GM12878 (cell line): ENCODE measurements at regions not wholly inside any gene's neighbourhood (a gene's known extent, or its start where the extent isn't known, plus 50 kb on each side); places are given as distances from the start of the nearest gene placed in this dataset.

ENCODE experiments used
- ATAC-seq: fragments of 200-7000 bp; cut with Tn5 transposase; 3 replicates; pipeline ENCODE4 v1.9.1; 2020; ENCODE audit warnings: mild to moderate bottlenecking, moderate library complexity
- BruUV-seq: library from RNA; stranded (reverse); fragments of 400-500 nt; replicated peaks from 2 replicates; lab custom pipeline; 2021; lab: Mats Ljungman, UMichigan
- CTCF ChIA-PET: fragments of 300-600 bp; sonication (Branson Sonifier 250); formaldehyde crosslinking; extraction: SDS; loops from one replicate; lab custom pipeline; 2021; ENCODE audit warnings: inconsistent platforms; lab: Yijun Ruan, JAX
- POLR2A ChIA-PET: fragments of 350-600 bp; formaldehyde crosslinking; extraction: SDS; loops from one replicate; lab custom pipeline; 2021; ENCODE audit warnings: inconsistent platforms; lab: Charles Lee
- RAD21 ChIA-PET: fragments of 300-600 bp; sonication (Branson Sonifier 250); formaldehyde crosslinking; loops from one replicate; lab custom pipeline; 2023; ENCODE audit warnings: antibody characterized with exemption; ENCODE audit not compliant: unreplicated experiment; lab: Charles Lee
- SMC1A ChIA-PET: fragments of 300-600 bp; sonication (Branson Sonifier 250); formaldehyde crosslinking; loops from one replicate; lab custom pipeline; 2023; ENCODE audit not compliant: unreplicated experiment, uncharacterized antibody; lab: Charles Lee
- DNase-seq: peaks from one replicate; pipeline ENCODE4 v3.0.0-alpha.2; 2011; ENCODE audit warnings: low read depth, low spot score
- FAIRE-seq: peaks from 3 replicates; lab custom pipeline; 2011; peaks lifted over from hg19 to GRCh38; lab: Jason Lieb, UNC
- H2AFZ ChIP-seq: 2 replicates; pipeline ENCODE4 v1.6.0; 2011; ENCODE audit warnings: low read depth, low read length, control low read depth; ENCODE audit not compliant: control insufficient read depth
- H3K27ac ChIP-seq: 2 replicates; pipeline ENCODE4 v1.5.1; 2011; ENCODE audit warnings: control low read depth; ENCODE audit not compliant: control insufficient read depth, insufficient read depth
- H3K27me3 ChIP-seq, 2 experiments: replicated peaks in 1 of 2; 2 replicates each; pipeline versions ENCODE4 v1.6.0 to v1.6.1; 2011; ENCODE audit warnings: low read length in 1 of 2; ENCODE audit not compliant: control insufficient read depth in 2 of 2, insufficient read depth in 2 of 2
- H3K36me3 ChIP-seq, 2 experiments: 2 replicates each; pipeline ENCODE4 v1.5.1; 2011; ENCODE audit warnings: low read length in 1 of 2; ENCODE audit not compliant: control insufficient read depth in 2 of 2, insufficient read depth in 2 of 2
- H3K4me1 ChIP-seq: 2 replicates; pipeline ENCODE4 v1.6.1; 2011; ENCODE audit warnings: mild to moderate bottlenecking, low read length, moderate library complexity, mixed read lengths; ENCODE audit not compliant: control insufficient read depth, insufficient read depth
- H3K4me2 ChIP-seq: 2 replicates; pipeline ENCODE4 v1.6.0; 2011; ENCODE audit warnings: control low read depth; ENCODE audit not compliant: control insufficient read depth, insufficient read depth
- H3K4me3 ChIP-seq: fragments of 200-600 bp; sonication (generic); 2 replicates; pipeline ENCODE4 v1.5.1; 2016
- H3K79me2 ChIP-seq: 2 replicates; pipeline ENCODE4 v1.6.0; 2011; ENCODE audit warnings: low read length; ENCODE audit not compliant: control insufficient read depth, insufficient read depth
- H3K9ac ChIP-seq: 2 replicates; pipeline ENCODE4 v1.8.0; 2011; ENCODE audit warnings: low read length, control low read depth, mixed read lengths; ENCODE audit not compliant: control insufficient read depth, insufficient read depth
- H3K9me3 ChIP-seq: replicated peaks from 3 replicates; pipeline ENCODE4 v1.5.1; 2011; ENCODE audit warnings: mild to moderate bottlenecking, low read length; ENCODE audit not compliant: control insufficient read depth, insufficient read depth
- H4K20me1 ChIP-seq: 2 replicates; pipeline ENCODE4 v1.6.0; 2011; ENCODE audit not compliant: control insufficient read depth, insufficient read depth
- ASH2L ChIP-seq: fragments of 300-600, 200-600 bp; sonication (generic); IDR thresholded peaks from 2 replicates; pipeline ENCODE4 v1.6.1; 2017; ENCODE audit warnings: low read depth, mild to moderate bottlenecking, borderline replicate concordance
- BCL11A ChIP-seq: IDR thresholded peaks from 2 replicates; pipeline ENCODE4 v1.6.1; 2011; ENCODE audit warnings: low read depth, low read length
- EP300 ChIP-seq, 2 experiments: fragments of 150-350 bp in 1 of 2; IDR thresholded peaks; 2 replicates each; pipeline ENCODE4 v1.6.1; 2011 to 2012; ENCODE audit warnings: low read depth in 2 of 2, low read length in 2 of 2, borderline replicate concordance in 1 of 2, improper control_type of control experiment in 1 of 2, inconsistent platforms in 1 of 2; ENCODE audit not compliant: control insufficient read depth in 1 of 2
- FOXM1 ChIP-seq: IDR thresholded peaks from 2 replicates; pipeline ENCODE4 v1.6.1; 2012; ENCODE audit warnings: low read depth, mild to moderate bottlenecking, inconsistent platforms, low read length, moderate library complexity
- MXI1 ChIP-seq: fragments of 150-350 bp; IDR thresholded peaks from 2 replicates; pipeline ENCODE4 v1.6.1; 2011; ENCODE audit warnings: low read depth, mild to moderate bottlenecking, inconsistent platforms, low read length, improper control_type of control experiment
- ZNF24 ChIP-seq: fragments of 450-650 bp; IDR thresholded peaks from 2 replicates; pipeline ENCODE4 v1.6.1; 2017; ENCODE audit warnings: antibody characterized with exemption, mild to moderate bottlenecking
- WGBS: methylation state at CpG from one replicate; pipeline ENCODE4 v1.1.6; 2016; ENCODE audit warnings: low lambda C conversion rate; ENCODE audit not compliant: insufficient replicate concordance, insufficient coverage; ENCODE audit errors: missing lambda C conversion rate; 5-methylcytosine and 5-hydroxymethylcytosine counted together
- in situ Hi-C: fragments of 300-500 bp; cut with MboI; formaldehyde crosslinking; loops from 9 replicates; pipeline ENCODE4 v1.14.3; 2018; ENCODE audit warnings: mixed read lengths
- intact Hi-C: fragments of 100-400 bp; cut with micrococcal nuclease; formaldehyde crosslinking; loops from one replicate; pipeline ENCODE4 v1.14.2; 2022; ENCODE audit not compliant: unreplicated experiment
- TF ChIP-seq, protein P1 (sequence below): IDR thresholded peaks from 2 replicates; pipeline ENCODE4 v1.6.1; 2011; ENCODE audit warnings: low read depth, mild to moderate bottlenecking, low read length, moderate library complexity, borderline replicate concordance; ENCODE audit errors: extremely low read depth

DNA sequence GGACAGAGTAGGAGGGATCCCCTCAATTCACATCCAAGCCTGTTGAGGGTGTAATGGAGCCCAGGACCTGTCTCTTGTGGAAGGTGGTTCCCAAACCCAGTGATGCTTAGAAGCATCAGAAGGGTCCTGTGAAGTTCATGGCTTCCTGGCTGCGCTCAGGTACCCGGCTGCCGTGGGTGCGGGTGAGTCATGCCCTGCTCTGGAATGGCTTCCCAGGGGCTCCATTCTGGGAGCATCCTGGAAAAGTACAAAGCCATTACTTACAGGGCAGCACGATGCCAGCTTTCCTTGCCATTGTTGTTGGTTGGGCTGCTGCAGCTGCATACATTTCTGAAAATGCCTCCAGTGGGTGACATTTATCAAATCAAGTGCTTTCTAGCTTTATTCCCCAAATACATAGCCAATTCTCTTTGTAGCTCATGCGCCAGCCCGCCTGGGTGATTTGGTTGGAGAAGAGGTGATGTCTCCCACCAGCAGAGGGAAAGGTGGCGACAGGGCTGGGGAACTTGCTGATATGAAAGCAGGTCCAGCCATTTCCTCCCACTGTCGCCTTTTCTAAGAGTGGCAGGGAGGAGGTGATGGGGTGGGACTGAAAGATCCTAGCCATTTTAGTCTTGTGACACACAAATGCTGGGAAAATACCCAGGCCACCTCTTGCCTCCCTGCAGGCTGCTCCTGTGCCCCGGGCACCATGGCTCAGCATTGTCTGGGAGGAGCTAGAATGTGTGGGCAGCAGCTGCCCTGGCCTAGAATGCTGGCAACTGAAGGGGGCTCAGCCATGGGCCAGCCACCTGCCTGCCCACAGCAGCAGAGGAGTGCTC lies 65.9 kb upstream of the HPCAL1 start:
- Histone ChIP-seq H3K4me3 (no peak overlapping the region), H3K79me2 (no peaks in the 10 kb centered on the region), H3K27ac (no peak overlapping the region), H2AFZ (no peak overlapping the region), H3K27me3 (no peaks in the 10 kb centered on the region; a peak in 1 of 4 replicates), H3K4me1 (no peaks in the 10 kb centered on the region), H4K20me1 (no peaks in the 10 kb centered on the region), H3K9me3 (no peaks in the 10 kb centered on the region), H3K4me2 (no peak overlapping the region), H3K9ac (no peak overlapping the region), H3K36me3 (no peaks in the 10 kb centered on the region)
- no TSS peak for BruUV-seq
- ChIA-PET POLR2A (no interaction called here), SMC1A (no interaction called here), RAD21 (interaction anchor here (1.0 kb wide), 1 partner anchor 117 kb away, joined by 3 read pairs; no protein-coding TSS in a partner anchor), CTCF (no interaction called here)
- no peak for TF ChIP-seq EP300 (IDR thresholded peaks at IDR 0.05; ENCODE audit: borderline replicate concordance in 1 of 2, control insufficient read depth in 1 of 2, low read depth in 2 of 2, low read length in 2 of 2)
- no peak for TF ChIP-seq MXI1
- no peak for TF ChIP-seq ZNF24
- TF ChIP-seq ASH2L = no peak
- TF ChIP-seq, protein P1, sequence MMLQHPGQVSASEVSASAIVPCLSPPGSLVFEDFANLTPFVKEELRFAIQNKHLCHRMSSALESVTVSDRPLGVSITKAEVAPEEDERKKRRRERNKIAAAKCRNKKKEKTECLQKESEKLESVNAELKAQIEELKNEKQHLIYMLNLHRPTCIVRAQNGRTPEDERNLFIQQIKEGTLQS = no peak
- no peak for TF ChIP-seq FOXM1
- no peak for TF ChIP-seq BCL11A
- no peak for ATAC-seq
- 20% methylated on average over 10 of the region's 10 CpGs for WGBS
- FAIRE-seq = no peak
- intact Hi-C loops = no loop called here
- no peak for DNase-seq
- in situ Hi-C loops = no loop called here
